HG02852 (cell line): ENCODE measurements at regions not wholly inside any gene's neighbourhood (a gene's known extent, or its start where the extent isn't known, plus 50 kb on each side); places are given as distances from the start of the nearest gene placed in this dataset.
"Not testable (repeated sequence)": the region's sequence is repeated elsewhere in the genome, so short reads cannot be mapped to it uniquely, and the experiment has no call there.

ENCODE experiments used
- ATAC-seq: cut with Tn5 transposase; IDR thresholded peaks from one replicate; pipeline ENCODE4 v1.9.1; 2021; ENCODE audit warnings: mild to moderate bottlenecking, moderate library complexity; ENCODE audit not compliant: unreplicated experiment

- ATAC-seq = no peak
These were observed 110.4 kb upstream of the IPO9 start for GRCh38 chr1:201718346-201719202.

GRCh38 chr1:201719812-201720521 lies 109.0 kb upstream of the IPO9 start:
- ATAC-seq = no peak

- ATAC-seq = no peak
These were observed 108.5 kb upstream of the IPO9 start for GRCh38 chr1:201720522-201720844.

GRCh38 chr1:201721082-201722049 lies 107.6 kb upstream of the IPO9 start:
- ATAC-seq = no peak

GRCh38 chr1:201724039-201724765 lies 104.8 kb upstream of the IPO9 start:
- ATAC-seq = no peak

GRCh38 chr1:201724766-201725118 lies 104.2 kb upstream of the IPO9 start:
- no peak for ATAC-seq

- ATAC-seq = no peak
These were observed 102.3 kb upstream of the IPO9 start for GRCh38 chr1:201726700-201727099.

- no peak for ATAC-seq
These were observed 100.2 kb upstream of the IPO9 start for GRCh38 chr1:201728731-201729130.

GRCh38 chr1:201729973-201730608 lies 98.9 kb upstream of the IPO9 start:
- ATAC-seq = no peak

- ATAC-seq = no peak
These were observed 98.3 kb upstream of the IPO9 start for GRCh38 chr1:201730611-201731010.

- ATAC-seq = no peak
These were observed 97.8 kb upstream of the IPO9 start for GRCh38 chr1:201731142-201731541.

- ATAC-seq = no peak
These were observed 97.4 kb upstream of the IPO9 start for GRCh38 chr1:201731592-201731991.

- no peak for ATAC-seq
These were observed 96.6 kb upstream of the IPO9 start for GRCh38 chr1:201732351-201732750.

- not testable (repeated sequence) for ATAC-seq
These were observed 94.7 kb upstream of the IPO9 start for GRCh38 chr1:201734221-201734620.

GRCh38 chr1:201734786-201735185 lies 94.2 kb upstream of the IPO9 start:
- ATAC-seq = no peak

- ATAC-seq = no peak
These were observed 92.1 kb upstream of the IPO9 start for GRCh38 chr1:201736707-201737320.

- ATAC-seq = no peak
These were observed 91.5 kb upstream of the IPO9 start for GRCh38 chr1:201737352-201738060.

- no peak for ATAC-seq
These were observed 89.9 kb upstream of the IPO9 start for GRCh38 chr1:201739080-201739479.

- ATAC-seq = peak; percentile 55
These were observed 89.4 kb upstream of the IPO9 start for GRCh38 chr1:201739492-201740085.
